HCT116 (cell line): ENCODE measurements at regions not wholly inside any gene's neighbourhood (a gene's known extent, or its start where the extent isn't known, plus 50 kb on each side); places are given as distances from the start of the nearest gene placed in this dataset.

Source experiments
- ATAC-seq: fragments of 200-7000 bp; cut with Tn5 transposase; 2 replicates; pipeline ENCODE4 v1.9.1; 2020; ENCODE audit warnings: mild to moderate bottlenecking, moderate library complexity
- BruUV-seq: library from RNA; stranded (reverse); fragments of 400-500 nt; replicated peaks from 2 replicates; lab custom pipeline; 2021; lab: Mats Ljungman, UMichigan
- CTCF ChIA-PET: fragments of 300-600 bp; sonication (Branson Sonifier 250); formaldehyde crosslinking; loops from one replicate; lab custom pipeline; 2021; ENCODE audit warnings: antibody characterized with exemption; lab: Charles Lee
- POLR2A ChIA-PET: fragments of 300-600, 350-600 bp; sonication (Branson Sonifier 250); formaldehyde crosslinking; loops from one replicate; lab custom pipeline; 2021; ENCODE audit warnings: antibody characterized with exemption; lab: Charles Lee
- RAD21 ChIA-PET, 2 experiments: fragments of 300-600 bp; sonication (Branson Sonifier 250); formaldehyde crosslinking; loops; one replicate each; lab custom pipeline; 2023; ENCODE audit warnings: low total read pairs in 2 of 2; ENCODE audit not compliant: uncharacterized antibody in 2 of 2, unreplicated experiment in 2 of 2, low non-redundant PET in 1 of 2; lab: Charles Lee
- DNase-seq: peaks from one replicate; pipeline ENCODE4 v3.0.0-alpha.2; 2010; ENCODE audit warnings: low read depth, low spot score
- H2AFZ ChIP-seq: fragments of 200-600 bp; shearing (Covaris generic), sonication (generic); 2 replicates; pipeline ENCODE4 v1.6.1; 2017; ENCODE audit warnings: low read depth, mixed run types, mixed read lengths, antibody characterized with exemption, low read length; ENCODE audit not compliant: poor library complexity, severe bottlenecking
- H3K27ac ChIP-seq: 2 replicates; pipeline ENCODE4 v1.5.1; 2012; ENCODE audit warnings: low read depth, low read length
- H3K27me3 ChIP-seq: fragments of 200-600 bp; sonication (generic); 2 replicates; pipeline ENCODE4 v1.6.1; 2016; ENCODE audit warnings: mixed run types, low read length, mixed read lengths; ENCODE audit not compliant: insufficient read depth
- H3K36me3 ChIP-seq, 2 experiments: fragments of 200-500 bp in 1 of 2; fragments of 200-600 bp in 1 of 2; sonication (Bioruptor generic) in 1 of 2; sonication (generic) in 1 of 2; 2 replicates each; pipeline versions ENCODE4 v1.5.1 to v1.6.1; 2014 to 2016; ENCODE audit warnings: low read length in 2 of 2, inconsistent platforms in 1 of 2, mixed read lengths in 1 of 2, mixed run types in 1 of 2; ENCODE audit not compliant: insufficient read depth in 2 of 2, control insufficient read depth in 1 of 2
- H3K4me1 ChIP-seq, 2 experiments: fragments of 200-600 bp in 1 of 2; sonication (generic) in 1 of 2; 2 replicates each; pipeline versions ENCODE4 v1.5.1 to v1.6.1; 2012 to 2017; ENCODE audit warnings: low read length in 2 of 2, inconsistent platforms in 1 of 2, mild to moderate bottlenecking in 1 of 2, mixed read lengths in 1 of 2, mixed run types in 1 of 2, moderate library complexity in 1 of 2; ENCODE audit not compliant: insufficient read depth in 2 of 2, control insufficient read depth in 1 of 2
- H3K4me2 ChIP-seq: fragments of 200-600 bp; sonication (generic); 2 replicates; pipeline ENCODE4 v1.6.1; 2017; ENCODE audit warnings: mixed run types, low read length, mixed read lengths
- H3K4me3 ChIP-seq, 2 experiments: fragments of 200-600 bp in 1 of 2; sonication (generic) in 1 of 2; replicated peaks in 1 of 2; 2 replicates each; pipeline ENCODE4 v1.5.1; 2011 to 2016; ENCODE audit warnings: low read length in 2 of 2, control low read depth in 1 of 2, low read depth in 1 of 2, mild to moderate bottlenecking in 1 of 2, mixed read lengths in 1 of 2, mixed run types in 1 of 2
- H3K79me2 ChIP-seq: fragments of 200-600 bp; sonication (generic); 2 replicates; pipeline ENCODE4 v1.6.1; 2017; ENCODE audit warnings: mild to moderate bottlenecking, mixed run types, low read length, moderate library complexity, mixed read lengths; ENCODE audit not compliant: insufficient read depth
- H3K9ac ChIP-seq: fragments of 200-600 bp; sonication (generic); 2 replicates; pipeline ENCODE4 v1.6.1; 2016; ENCODE audit warnings: low read length, mixed read lengths
- H3K9me2 ChIP-seq: fragments of 200-600 bp; sonication (generic), shearing (Covaris generic); 2 replicates; pipeline ENCODE4 v1.6.1; 2017; ENCODE audit warnings: mixed run types, mild to moderate bottlenecking, moderate library complexity; ENCODE audit not compliant: insufficient read depth
- H3K9me3 ChIP-seq, 2 experiments: fragments of 200-500 bp in 1 of 2; fragments of 200-600 bp in 1 of 2; sonication (Bioruptor generic) in 1 of 2; sonication (generic) in 1 of 2; 2 replicates each; pipeline ENCODE4 v1.6.1; 2014 to 2017; ENCODE audit warnings: low read length in 2 of 2, mixed read lengths in 2 of 2, inconsistent platforms in 1 of 2, low read depth in 1 of 2, mild to moderate bottlenecking in 1 of 2, mixed run types in 1 of 2, moderate library complexity in 1 of 2; ENCODE audit not compliant: control insufficient read depth in 1 of 2, insufficient read depth in 1 of 2
- H4K20me1 ChIP-seq: fragments of 200-600 bp; sonication (generic), shearing (Covaris generic); 2 replicates; pipeline ENCODE4 v1.6.1; 2017; ENCODE audit warnings: mixed run types, mild to moderate bottlenecking, moderate library complexity; ENCODE audit not compliant: insufficient read depth
- CBX3 ChIP-seq: IDR thresholded peaks from 2 replicates; pipeline ENCODE4 v1.6.1; 2012; ENCODE audit warnings: low read depth
- EGR1 ChIP-seq: IDR thresholded peaks from 2 replicates; pipeline ENCODE4 v1.6.1; 2012; ENCODE audit warnings: low read depth
- EZH2 ChIP-seq: fragments of 200-600 bp; sonication (generic); IDR thresholded peaks from 2 replicates; pipeline ENCODE4 v1.6.1; 2017; ENCODE audit warnings: antibody characterized with exemption, mixed run types
- EZH2phosphoT487 ChIP-seq: fragments of 200-600 bp; IDR thresholded peaks from 2 replicates; pipeline ENCODE4 v1.6.1; 2018; ENCODE audit warnings: antibody characterized with exemption, borderline replicate concordance
- FOSL1 ChIP-seq: IDR thresholded peaks from 2 replicates; pipeline ENCODE4 v1.6.1; 2012; ENCODE audit warnings: low read depth
- MAX ChIP-seq: IDR thresholded peaks from 2 replicates; pipeline ENCODE4 v1.6.1; 2012
- POLR2A ChIP-seq: IDR thresholded peaks from 2 replicates; pipeline ENCODE4 v1.7.0; 2011; ENCODE audit warnings: borderline replicate concordance; ENCODE audit not compliant: insufficient read depth, insufficient read length; ENCODE audit errors: extremely low read depth
- RAD21 ChIP-seq: IDR thresholded peaks from 2 replicates; pipeline ENCODE4 v1.6.1; 2012; ENCODE audit warnings: low read depth, mild to moderate bottlenecking
- REST ChIP-seq: IDR thresholded peaks from 2 replicates; pipeline ENCODE4 v1.6.1; 2012; ENCODE audit warnings: low read depth
- SIN3A ChIP-seq: IDR thresholded peaks from 2 replicates; pipeline ENCODE4 v1.6.1; 2012; ENCODE audit warnings: low read depth
- SRF ChIP-seq: IDR thresholded peaks from 2 replicates; pipeline ENCODE4 v1.6.1; 2012; ENCODE audit warnings: low read depth
- TCF7L2 ChIP-seq: IDR thresholded peaks from 2 replicates; pipeline ENCODE4 v1.7.0; 2011; ENCODE audit warnings: borderline replicate concordance, inconsistent platforms; ENCODE audit not compliant: insufficient read depth, insufficient read length; ENCODE audit errors: extremely low read depth
- ZBTB33 ChIP-seq: IDR thresholded peaks from 2 replicates; pipeline ENCODE4 v1.6.1; 2011; ENCODE audit warnings: mild to moderate bottlenecking, low read length, moderate library complexity; ENCODE audit not compliant: insufficient replicate concordance; ENCODE audit errors: extremely low read depth
- ZFX ChIP-seq: fragments of 450-650 bp; IDR thresholded peaks from 2 replicates; pipeline ENCODE4 v1.6.1; 2017
- ZNF274 ChIP-seq: fragments of 200-500 bp; sonication (Bioruptor generic); IDR thresholded peaks from 2 replicates; pipeline ENCODE4 v1.6.1; 2014; ENCODE audit warnings: mild to moderate bottlenecking, low read depth, low read length, inconsistent platforms
- intact Hi-C: fragments of 100-400 bp; cut with micrococcal nuclease; formaldehyde crosslinking; loops from 2 replicates; pipeline ENCODE4 v1.10.0; 2022

GRCh38 chr1:185650602-185651230 is 83.5 kb upstream of the HMCN1 start:
- Histone ChIP-seq H3K9ac (no peak overlapping the region), H3K4me3 (no peak overlapping the region)
- ATAC-seq: no peak

More at GRCh38 chr1:185650602-185651230, 83.5 kb upstream of the HMCN1 start:
- POLR2A ChIA-PET: no interaction called here
- intact Hi-C loops: no loop called here
- H3K9me3 ChIP-seq: no peaks in the 10 kb centered on the region
- no peak overlapping the region for H3K27ac ChIP-seq
- no peak overlapping the region for H3K4me2 ChIP-seq
- H4K20me1 ChIP-seq: no peaks in the 10 kb centered on the region
- BruUV-seq: no TSS peak
- no peaks in the 10 kb centered on the region for H3K27me3 ChIP-seq
- H3K9me2 ChIP-seq: no peaks in the 10 kb centered on the region
- peaks cover 11 to 14% of the 10 kb centered on the region in 2 experiments; a peak in 3 of 4 replicates for H3K4me1 ChIP-seq
- CTCF ChIA-PET: interaction anchor here (1.5 kb wide), 1 partner anchor 84 kb away, joined by 3 read pairs; no protein-coding TSS in a partner anchor
- H2AFZ ChIP-seq: no peak overlapping the region
- no peaks in the 10 kb centered on the region for H3K79me2 ChIP-seq
- H3K36me3 ChIP-seq: no peaks in the 10 kb centered on the region
- no peak for DNase-seq
- RAD21 ChIA-PET: no interaction called here
- TF ChIP-seq FOSL1 (no peak), EZH2 (no peak), POLR2A (no peak), RAD21 (no peak), SIN3A (no peak), EGR1 (no peak), MAX (no peak), ZNF274 (no peak), TCF7L2 (no peak), SRF (no peak), EZH2phosphoT487 (no peak), ZBTB33 (no peak), CBX3 (no peak), REST (no peak), ZFX (no peak)
- TF ChIP-seq, all 23 proteins: peak for 0
